ENCODE measurements at regions not wholly inside any gene's neighbourhood (a gene's known extent, or its start where the extent isn't known, plus 50 kb on each side); places are given as distances from the start of the nearest gene placed in this dataset.

DNA sequence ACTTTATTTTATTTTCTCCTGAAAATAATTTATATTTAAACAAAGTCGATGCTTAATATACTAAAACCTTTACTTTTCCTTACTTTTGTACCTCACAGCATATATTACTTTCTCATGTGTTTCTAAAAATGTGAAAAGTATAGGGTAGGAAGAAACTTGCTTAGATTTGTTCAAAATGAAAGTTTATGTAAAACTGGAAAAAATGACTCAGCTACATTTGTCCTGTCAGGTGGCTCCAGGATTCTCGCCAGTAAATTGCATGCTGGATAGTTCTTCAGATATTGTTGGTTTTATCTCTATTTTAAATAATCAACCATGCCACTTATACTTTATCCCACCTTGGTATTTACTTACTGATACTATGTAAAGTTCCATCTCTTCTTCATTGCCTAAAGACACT is 159.2 kb upstream of the NDST4 start:
- no peak for TF ChIP-seq POLR2AphosphoS5 (IDR thresholded peaks at IDR 0.05)
- TF ChIP-seq, protein P1, sequence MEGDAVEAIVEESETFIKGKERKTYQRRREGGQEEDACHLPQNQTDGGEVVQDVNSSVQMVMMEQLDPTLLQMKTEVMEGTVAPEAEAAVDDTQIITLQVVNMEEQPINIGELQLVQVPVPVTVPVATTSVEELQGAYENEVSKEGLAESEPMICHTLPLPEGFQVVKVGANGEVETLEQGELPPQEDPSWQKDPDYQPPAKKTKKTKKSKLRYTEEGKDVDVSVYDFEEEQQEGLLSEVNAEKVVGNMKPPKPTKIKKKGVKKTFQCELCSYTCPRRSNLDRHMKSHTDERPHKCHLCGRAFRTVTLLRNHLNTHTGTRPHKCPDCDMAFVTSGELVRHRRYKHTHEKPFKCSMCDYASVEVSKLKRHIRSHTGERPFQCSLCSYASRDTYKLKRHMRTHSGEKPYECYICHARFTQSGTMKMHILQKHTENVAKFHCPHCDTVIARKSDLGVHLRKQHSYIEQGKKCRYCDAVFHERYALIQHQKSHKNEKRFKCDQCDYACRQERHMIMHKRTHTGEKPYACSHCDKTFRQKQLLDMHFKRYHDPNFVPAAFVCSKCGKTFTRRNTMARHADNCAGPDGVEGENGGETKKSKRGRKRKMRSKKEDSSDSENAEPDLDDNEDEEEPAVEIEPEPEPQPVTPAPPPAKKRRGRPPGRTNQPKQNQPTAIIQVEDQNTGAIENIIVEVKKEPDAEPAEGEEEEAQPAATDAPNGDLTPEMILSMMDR (IDR thresholded peaks at IDR 0.05): no peak

Data from transverse colon (tissue), 4 donors.